HepG2 (cell line): ENCODE measurements at regions not wholly inside any gene's neighbourhood (a gene's known extent, or its start where the extent isn't known, plus 50 kb on each side); places are given as distances from the start of the nearest gene placed in this dataset.

Experiments used
- CSRNP1 ChIP-seq: sonication (generic); formaldehyde crosslinking; IDR thresholded peaks from 2 replicates; pipeline ENCODE4 v1.8.1; 2023; ENCODE audit warnings: mild to moderate bottlenecking, missing genetic modification reagents
- HOXA9 ChIP-seq: sonication (generic); formaldehyde crosslinking; IDR thresholded peaks from 2 replicates; pipeline ENCODE4 v1.8.1; 2022; ENCODE audit warnings: missing genetic modification reagents, mild to moderate bottlenecking, moderate library complexity, borderline replicate concordance
- HOXD1 ChIP-seq: sonication (generic); formaldehyde crosslinking; IDR thresholded peaks from 2 replicates; pipeline ENCODE4 v1.5.0; 2020; ENCODE audit warnings: missing genetic modification reagents
- MYNN ChIP-seq: sonication (generic); formaldehyde crosslinking; IDR thresholded peaks from 2 replicates; pipeline ENCODE4 v1.4.0; 2020; ENCODE audit warnings: mild to moderate bottlenecking, low read depth, missing genetic modification reagents
- PHF8 ChIP-seq: sonication (generic); formaldehyde crosslinking; IDR thresholded peaks from 2 replicates; pipeline ENCODE4 v1.5.0; 2020; ENCODE audit warnings: missing genetic modification reagents
- SNAI1 ChIP-seq: sonication (generic); formaldehyde crosslinking; IDR thresholded peaks from 2 replicates; pipeline ENCODE4 v1.5.0; 2020; ENCODE audit warnings: mild to moderate bottlenecking, missing genetic modification reagents, borderline replicate concordance
- THYN1 ChIP-seq: sonication (generic); formaldehyde crosslinking; IDR thresholded peaks from 2 replicates; pipeline ENCODE4 v1.8.1; 2023; ENCODE audit warnings: low read depth, mild to moderate bottlenecking, moderate library complexity, missing genetic modification reagents, borderline replicate concordance
- UBTF ChIP-seq: sonication (generic); formaldehyde crosslinking; IDR thresholded peaks from 2 replicates; pipeline ENCODE4 v1.4.0; 2020; ENCODE audit warnings: mild to moderate bottlenecking, missing genetic modification reagents
- ZBTB34 ChIP-seq: sonication (generic); formaldehyde crosslinking; IDR thresholded peaks from 2 replicates; pipeline ENCODE4 v1.8.0; 2022; ENCODE audit warnings: mild to moderate bottlenecking, missing genetic modification reagents
- ZFAT ChIP-seq: sonication (generic); formaldehyde crosslinking; conservative IDR thresholded peaks from 2 replicates; pipeline ENCODE4 v1.8.1; 2023; ENCODE audit warnings: missing genetic modification reagents, inconsistent platforms
- ZNF350 ChIP-seq: sonication (generic); formaldehyde crosslinking; IDR thresholded peaks from 2 replicates; pipeline ENCODE4 v1.4.0; 2020; ENCODE audit warnings: mild to moderate bottlenecking, low read depth, missing genetic modification reagents, borderline replicate concordance
- ZNF629 ChIP-seq: sonication (generic); formaldehyde crosslinking; conservative IDR thresholded peaks from 2 replicates; pipeline ENCODE4 v1.5.0; 2020; ENCODE audit warnings: missing genetic modification reagents
- ZNF746 ChIP-seq: sonication (generic); formaldehyde crosslinking; IDR thresholded peaks from 2 replicates; pipeline ENCODE4 v1.8.0; 2022; ENCODE audit warnings: mild to moderate bottlenecking, missing genetic modification reagents
- ZNF768 ChIP-seq: sonication (generic); formaldehyde crosslinking; IDR thresholded peaks from 2 replicates; pipeline ENCODE4 v1.4.0; 2020; ENCODE audit warnings: missing genetic modification reagents
- ZNF839 ChIP-seq: sonication (generic); formaldehyde crosslinking; IDR thresholded peaks from 2 replicates; pipeline ENCODE4 v1.4.0; 2020; ENCODE audit warnings: missing genetic modification reagents, mild to moderate bottlenecking, borderline replicate concordance
- ZSCAN20 ChIP-seq: sonication (generic); formaldehyde crosslinking; IDR thresholded peaks from 2 replicates; pipeline ENCODE4 v1.4.0; 2020; ENCODE audit warnings: missing genetic modification reagents, mild to moderate bottlenecking, borderline replicate concordance
- TF ChIP-seq, protein P1 (sequence below): sonication (generic); formaldehyde crosslinking; IDR thresholded peaks from 2 replicates; pipeline ENCODE4 v1.4.0; 2020; ENCODE audit warnings: missing genetic modification reagents; ENCODE audit errors: not compliant biosample characterization
- TF ChIP-seq, protein P2 (sequence below): IDR thresholded peaks from 2 replicates; pipeline ENCODE4 v1.6.1; 2018; ENCODE audit warnings: missing genetic modification reagents
- TF ChIP-seq, protein P3 (sequence below): sonication (generic); formaldehyde crosslinking; IDR thresholded peaks from 2 replicates; pipeline ENCODE4 v1.9.0; 2021; ENCODE audit warnings: missing genetic modification reagents, mild to moderate bottlenecking, borderline replicate concordance

DNA sequence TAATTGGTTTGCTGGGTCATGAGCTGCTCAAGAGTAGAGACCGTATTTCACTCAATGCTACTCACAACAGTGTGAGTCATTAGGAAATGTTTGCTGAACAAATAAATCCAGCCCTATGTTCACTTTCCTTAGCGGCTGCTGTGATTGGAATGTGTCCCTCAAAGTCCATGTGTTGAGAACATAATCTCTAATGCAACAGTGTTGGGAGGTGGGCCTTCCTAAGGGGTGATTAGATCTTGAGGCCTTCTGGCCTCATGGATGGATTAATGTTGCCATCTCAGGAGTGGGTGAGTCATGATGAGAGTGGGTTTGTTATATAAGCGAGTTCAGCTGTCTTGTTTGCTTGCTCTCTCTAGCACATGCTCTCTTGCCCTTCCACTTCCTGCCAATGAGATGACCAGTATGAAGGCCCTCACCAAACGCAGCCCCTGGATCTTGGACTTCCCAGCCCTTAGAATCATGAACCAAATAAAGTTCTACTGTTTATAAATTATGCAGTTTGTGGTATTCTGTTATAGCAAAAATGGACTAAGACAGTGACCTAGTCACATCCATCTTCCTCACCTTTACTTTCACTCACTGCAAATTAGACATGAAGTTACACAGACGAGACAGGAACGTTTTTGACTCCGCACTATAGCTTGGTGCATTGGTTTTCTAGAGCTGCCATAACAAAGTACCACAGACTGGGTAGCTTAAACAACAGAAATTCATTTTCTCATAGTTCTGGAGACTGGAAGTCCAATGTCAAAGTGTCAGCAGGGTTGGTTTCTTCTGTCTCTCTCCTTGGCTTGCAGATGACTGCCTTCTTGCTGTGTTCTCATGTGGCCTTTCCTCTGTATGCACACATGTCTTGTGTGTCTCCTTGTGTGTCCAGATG lies 50.9 kb upstream of the FAM169A start (continued):
- TF ChIP-seq ZSCAN20, result 0 out of 2 replicates have a peak, but pooled peaks have one; percentile 79
- no peak; the same call in 1 of the 2 replicates for TF ChIP-seq ZBTB34 (CRISPR knock-in tag)
- TF ChIP-seq ZFAT (CRISPR knock-in tag), result no peak
- TF ChIP-seq HOXD1 (CRISPR knock-in tag), result peak; percentile 71; the same call in 1 of the 2 replicates
- peak; percentile 43; the same call in 1 of the 2 replicates for TF ChIP-seq PHF8
- TF ChIP-seq SNAI1 (CRISPR knock-in tag), result peak; percentile 50; the same call in 1 of the 2 replicates
- peak; percentile 67 for TF ChIP-seq UBTF (CRISPR knock-in tag)
- TF ChIP-seq ZNF839, result no peak
- no peak for TF ChIP-seq ZNF768 (CRISPR knock-in tag)
- TF ChIP-seq HOXA9 (CRISPR knock-in tag), result no peak; the same call in 1 of the 2 replicates
- TF ChIP-seq, protein P1, sequence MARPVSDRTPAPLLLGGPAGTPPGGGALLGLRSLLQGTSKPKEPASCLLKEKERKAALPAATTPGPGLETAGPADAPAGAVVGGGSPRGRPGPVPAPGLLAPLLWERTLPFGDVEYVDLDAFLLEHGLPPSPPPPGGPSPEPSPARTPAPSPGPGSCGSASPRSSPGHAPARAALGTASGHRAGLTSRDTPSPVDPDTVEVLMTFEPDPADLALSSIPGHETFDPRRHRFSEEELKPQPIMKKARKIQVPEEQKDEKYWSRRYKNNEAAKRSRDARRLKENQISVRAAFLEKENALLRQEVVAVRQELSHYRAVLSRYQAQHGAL, result peak; percentile 70
- TF ChIP-seq, protein P2, sequence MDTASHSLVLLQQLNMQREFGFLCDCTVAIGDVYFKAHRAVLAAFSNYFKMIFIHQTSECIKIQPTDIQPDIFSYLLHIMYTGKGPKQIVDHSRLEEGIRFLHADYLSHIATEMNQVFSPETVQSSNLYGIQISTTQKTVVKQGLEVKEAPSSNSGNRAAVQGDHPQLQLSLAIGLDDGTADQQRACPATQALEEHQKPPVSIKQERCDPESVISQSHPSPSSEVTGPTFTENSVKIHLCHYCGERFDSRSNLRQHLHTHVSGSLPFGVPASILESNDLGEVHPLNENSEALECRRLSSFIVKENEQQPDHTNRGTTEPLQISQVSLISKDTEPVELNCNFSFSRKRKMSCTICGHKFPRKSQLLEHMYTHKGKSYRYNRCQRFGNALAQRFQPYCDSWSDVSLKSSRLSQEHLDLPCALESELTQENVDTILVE (CRISPR knock-in tag), result peak; percentile 63; the same call in 1 of the 2 replicates
- TF ChIP-seq CSRNP1 (CRISPR knock-in tag), result 0 out of 2 replicates have a peak, but pooled peaks have one; percentile 15
- 0 out of 2 replicates have a peak, but pooled peaks have one; percentile 50 for TF ChIP-seq MYNN
- TF ChIP-seq THYN1 (CRISPR knock-in tag), result no peak
- peak; percentile 89; the same call in 1 of the 2 replicates for TF ChIP-seq ZNF746
- TF ChIP-seq, protein P3, sequence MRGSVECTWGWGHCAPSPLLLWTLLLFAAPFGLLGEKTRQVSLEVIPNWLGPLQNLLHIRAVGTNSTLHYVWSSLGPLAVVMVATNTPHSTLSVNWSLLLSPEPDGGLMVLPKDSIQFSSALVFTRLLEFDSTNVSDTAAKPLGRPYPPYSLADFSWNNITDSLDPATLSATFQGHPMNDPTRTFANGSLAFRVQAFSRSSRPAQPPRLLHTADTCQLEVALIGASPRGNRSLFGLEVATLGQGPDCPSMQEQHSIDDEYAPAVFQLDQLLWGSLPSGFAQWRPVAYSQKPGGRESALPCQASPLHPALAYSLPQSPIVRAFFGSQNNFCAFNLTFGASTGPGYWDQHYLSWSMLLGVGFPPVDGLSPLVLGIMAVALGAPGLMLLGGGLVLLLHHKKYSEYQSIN (CRISPR knock-in tag), result no peak
- peak; percentile 70; the same call in 1 of the 2 replicates for TF ChIP-seq ZNF350 (CRISPR knock-in tag)
- peak; percentile 73 for TF ChIP-seq ZNF629 (CRISPR knock-in tag)
